Esophagus squamous epithelium (tissue), 5 donors: ENCODE measurements at regions not wholly inside any gene's neighbourhood (a gene's known extent, or its start where the extent isn't known, plus 50 kb on each side); places are given as distances from the start of the nearest gene placed in this dataset.

Experiments
- DNase-seq: peaks from one replicate; lab custom pipeline; 2025; lab: John Stamatoyannopoulos, UW
- H3K27ac ChIP-seq, 4 donors: fragments of 200-600 bp; sonication (generic); one replicate each; pipeline ENCODE4 v1.5.1; 2016 to 2019; ENCODE audit warnings: mild to moderate bottlenecking in 1 of 4
- H3K27me3 ChIP-seq, 4 donors: fragments of 200-600 bp; sonication (generic); 1 replicate in 3 of 4; 2 replicates in 1 of 4; pipeline versions ENCODE4 v1.5.1 to v1.6.0; 2017 to 2021; ENCODE audit warnings: antibody characterized with exemption in 1 of 4
- H3K36me3 ChIP-seq, 3 donors: fragments of 200-600 bp; sonication (generic); one replicate each; pipeline ENCODE4 v1.5.1; 2016 to 2019
- H3K4me1 ChIP-seq, 3 donors: fragments of 200-600 bp; sonication (generic); one replicate each; pipeline ENCODE4 v1.5.1; 2017 to 2019
- H3K4me3 ChIP-seq, 4 donors: fragments of 200-600 bp; sonication (generic); 1 replicate in 3 of 4; 2 replicates in 1 of 4; pipeline ENCODE4 v1.5.1; 2016 to 2019; ENCODE audit warnings: mild to moderate bottlenecking in 2 of 4, moderate library complexity in 1 of 4
- H3K9me3 ChIP-seq, 3 donors: fragments of 200-600 bp; sonication (generic); one replicate each; pipeline ENCODE4 v1.5.1; 2016 to 2019
- POLR2A ChIP-seq, 4 donors: fragments of 450-650 bp; IDR thresholded peaks; one replicate each; pipeline ENCODE4 v1.6.1; 2017; ENCODE audit warnings: antibody characterized with exemption in 4 of 4, mild to moderate bottlenecking in 4 of 4, moderate library complexity in 3 of 4
- WGBS, 2 donors: methylation state at CpG; one replicate each; pipeline ENCODE4 v1.1.5; 2018; 5-methylcytosine and 5-hydroxymethylcytosine counted together
- intact Hi-C: fragments of 100-400 bp; cut with DNase I; formaldehyde crosslinking; loops from one replicate; pipeline ENCODE4 v1.15.0; 2022
- TF ChIP-seq, protein P1 (sequence below), 6 experiments: fragments of 450-650 bp in 4 of 6; fragments of 200-600 bp in 2 of 6; sonication (generic) in 2 of 6; IDR thresholded peaks; one replicate each; pipeline ENCODE4 v1.5.1; 2016 to 2019; ENCODE audit warnings: antibody characterized with exemption in 6 of 6, mild to moderate bottlenecking in 4 of 6, moderate library complexity in 4 of 6
- donor health status: DM: yes; HTN: yes; CAD: no.

DNA sequence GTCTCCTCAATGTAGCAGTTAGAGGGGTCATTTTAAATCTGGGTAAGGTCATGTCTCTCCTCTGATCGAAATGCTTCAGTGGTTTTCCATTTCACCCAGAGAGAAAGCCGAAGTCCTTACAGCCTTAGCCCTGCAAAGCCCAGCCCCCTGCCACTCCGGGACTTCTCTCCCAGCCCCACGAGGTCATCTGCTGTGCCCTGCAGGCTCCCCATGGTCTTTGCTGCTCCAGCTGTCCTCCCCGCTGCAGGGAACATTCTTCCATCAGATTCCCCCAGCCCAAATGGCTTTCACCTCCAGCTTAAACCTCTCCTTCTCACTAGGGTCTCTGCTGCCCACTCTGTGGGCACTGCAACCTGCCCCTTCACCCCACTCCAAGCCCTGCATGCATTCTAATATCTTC lies 626.5 kb downstream of the NPHP4 start:
- H3K36me3 ChIP-seq, result no peaks in the 10 kb centered on the region
- WGBS, 2 donors, result 64 to 72% methylated on average over 5 of the region's 5 CpGs
- H3K4me1 ChIP-seq, result peaks cover 0 to 11% (median 0%) of the 10 kb centered on the region in 3 donors
- intact Hi-C loops, result no loop called here
- no peaks in the 10 kb centered on the region for H3K9me3 ChIP-seq
- peaks cover 0 to 78% (median 0%) of the 10 kb centered on the region in 4 donors for H3K27me3 ChIP-seq
- no peak for DNase-seq
- no peak for TF ChIP-seq POLR2A (IDR thresholded peaks at IDR 0.05)
- TF ChIP-seq, protein P1, sequence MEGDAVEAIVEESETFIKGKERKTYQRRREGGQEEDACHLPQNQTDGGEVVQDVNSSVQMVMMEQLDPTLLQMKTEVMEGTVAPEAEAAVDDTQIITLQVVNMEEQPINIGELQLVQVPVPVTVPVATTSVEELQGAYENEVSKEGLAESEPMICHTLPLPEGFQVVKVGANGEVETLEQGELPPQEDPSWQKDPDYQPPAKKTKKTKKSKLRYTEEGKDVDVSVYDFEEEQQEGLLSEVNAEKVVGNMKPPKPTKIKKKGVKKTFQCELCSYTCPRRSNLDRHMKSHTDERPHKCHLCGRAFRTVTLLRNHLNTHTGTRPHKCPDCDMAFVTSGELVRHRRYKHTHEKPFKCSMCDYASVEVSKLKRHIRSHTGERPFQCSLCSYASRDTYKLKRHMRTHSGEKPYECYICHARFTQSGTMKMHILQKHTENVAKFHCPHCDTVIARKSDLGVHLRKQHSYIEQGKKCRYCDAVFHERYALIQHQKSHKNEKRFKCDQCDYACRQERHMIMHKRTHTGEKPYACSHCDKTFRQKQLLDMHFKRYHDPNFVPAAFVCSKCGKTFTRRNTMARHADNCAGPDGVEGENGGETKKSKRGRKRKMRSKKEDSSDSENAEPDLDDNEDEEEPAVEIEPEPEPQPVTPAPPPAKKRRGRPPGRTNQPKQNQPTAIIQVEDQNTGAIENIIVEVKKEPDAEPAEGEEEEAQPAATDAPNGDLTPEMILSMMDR (IDR thresholded peaks at IDR 0.05), result no peak
- no peak overlapping the region for H3K4me3 ChIP-seq
- H3K27ac ChIP-seq, result no peak overlapping the region

DNA sequence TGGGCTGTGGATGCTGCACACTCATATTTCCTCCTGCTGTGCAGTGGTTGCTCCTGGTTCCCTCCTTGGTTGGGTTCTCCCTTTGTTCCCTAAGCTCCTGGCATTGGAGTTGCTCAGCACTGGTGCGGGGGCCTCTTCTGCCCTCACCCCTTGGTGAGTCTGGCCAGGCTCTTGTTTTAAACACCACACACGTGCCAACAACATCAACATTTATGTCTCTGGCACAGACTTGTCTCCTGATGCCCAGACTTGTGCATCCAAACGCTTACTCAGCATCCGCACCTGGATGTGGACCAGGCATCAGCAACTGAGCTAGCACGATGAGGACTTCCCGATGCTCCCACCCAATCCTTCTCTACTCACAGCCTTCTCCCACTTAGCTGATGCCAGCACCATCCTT lies 627.6 kb downstream of the NPHP4 start:
- 48 to 56% methylated on average over 6 of the region's 6 CpGs for WGBS, 2 donors

GRCh38 chr1:5354681-5355080 lies 637.5 kb downstream of the NPHP4 start:
- Histone ChIP-seq H3K4me3 (no peak overlapping the region), H3K4me1 (no peaks in the 10 kb centered on the region), H3K36me3 (no peaks in the 10 kb centered on the region), H3K27ac (no peak overlapping the region), H3K9me3 (peaks cover 0 to 21% (median 20%) of the 10 kb centered on the region in 3 donors), H3K27me3 (peaks cover 0 to 47% (median 0%) of the 10 kb centered on the region in 4 donors)
- TF ChIP-seq, protein P1 (IDR thresholded peaks at IDR 0.05), result no peak
- no peak for TF ChIP-seq POLR2A (IDR thresholded peaks at IDR 0.05)
- no peak for DNase-seq
- WGBS, 2 donors, result 81% methylated on average over 3 of the region's 3 CpGs
- intact Hi-C loops, result no loop called here

More for the DNA sequence above, 627.6 kb downstream of the NPHP4 start:
- Histone ChIP-seq H3K36me3 (no peaks in the 10 kb centered on the region), H3K27ac (no peak overlapping the region), H3K4me3 (no peak overlapping the region), H3K4me1 (peaks cover 0 to 2% (median 0%) of the 10 kb centered on the region in 3 donors), H3K9me3 (no peaks in the 10 kb centered on the region), H3K27me3 (peaks cover 0 to 76% (median 0%) of the 10 kb centered on the region in 4 donors)
- no peak for DNase-seq
- intact Hi-C loops, result no loop called here
- no peak for TF ChIP-seq POLR2A (IDR thresholded peaks at IDR 0.05)
- TF ChIP-seq, protein P1 (IDR thresholded peaks at IDR 0.05), result no peak

DNA sequence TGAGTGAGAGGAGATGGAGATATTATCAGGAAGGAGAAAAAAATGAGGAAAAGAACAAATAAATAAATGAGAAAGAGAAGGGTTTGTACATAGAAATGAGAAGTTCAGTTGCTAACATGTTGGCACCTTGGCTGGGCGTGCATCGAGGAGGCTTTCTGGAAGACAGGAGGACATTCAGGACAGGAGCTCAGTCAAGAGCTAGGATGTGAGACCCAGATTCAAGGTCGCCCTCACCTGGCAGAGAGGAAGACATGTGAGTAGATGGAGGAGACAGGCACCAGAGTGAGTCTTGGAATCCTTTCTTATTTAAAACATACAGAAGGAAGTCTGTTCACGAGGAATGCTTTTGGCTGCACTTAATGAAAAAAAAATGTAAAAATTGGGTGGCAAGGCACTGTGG lies 640.9 kb downstream of the NPHP4 start:
- H3K27ac ChIP-seq, result no peak overlapping the region
- no peak for DNase-seq
- TF ChIP-seq POLR2A (IDR thresholded peaks at IDR 0.05), result no peak
- TF ChIP-seq, protein P1 (IDR thresholded peaks at IDR 0.05), result no peak
- no peak overlapping the region for H3K4me3 ChIP-seq
- intact Hi-C loops, result no loop called here
- H3K4me1 ChIP-seq, result no peaks in the 10 kb centered on the region
- WGBS, 2 donors, result 67 to 72% methylated on average over 4 of the region's 4 CpGs
- H3K27me3 ChIP-seq, result peaks cover 0 to 41% (median 0%) of the 10 kb centered on the region in 4 donors
- peaks cover 0 to 8% (median 3%) of the 10 kb centered on the region in 3 donors for H3K9me3 ChIP-seq
- H3K36me3 ChIP-seq, result no peaks in the 10 kb centered on the region

- 75 to 91% methylated on average over 6 of the region's 6 CpGs for WGBS, 2 donors
- Histone ChIP-seq H3K27me3 (peaks cover 0 to 41% (median 0%) of the 10 kb centered on the region in 4 donors), H3K4me1 (no peaks in the 10 kb centered on the region), H3K4me3 (no peak overlapping the region), H3K27ac (no peak overlapping the region), H3K36me3 (no peaks in the 10 kb centered on the region), H3K9me3 (no peaks in the 10 kb centered on the region)
- no peak for DNase-seq
- TF ChIP-seq, protein P1 (IDR thresholded peaks at IDR 0.05), result no peak
- TF ChIP-seq POLR2A (IDR thresholded peaks at IDR 0.05), result no peak
- intact Hi-C loops, result no loop called here
Measured at GRCh38 chr1:5349526-5349925, 642.7 kb downstream of the NPHP4 start.
